ENCODE measurements at regions not wholly inside any gene's neighbourhood (a gene's known extent, or its start where the extent isn't known, plus 50 kb on each side); places are given as distances from the start of the nearest gene placed in this dataset.

- Histone ChIP-seq H2AFZ (ENCODE audit: low read depth, low read length) (no peak overlapping the region), H3K9me3 (replicated peaks; ENCODE audit: control insufficient read depth, insufficient read depth, low read depth, low read length) (no peaks in the 10 kb centered on the region), H3K79me2 (ENCODE audit: control insufficient read depth, insufficient read depth, low read length) (no peaks in the 10 kb centered on the region), H3K4me3 (no peak overlapping the region), H3K9ac (ENCODE audit: insufficient read depth in 1 of 2, low read depth in 2 of 2, low read length in 2 of 2) (no peak overlapping the region), H3K4me1 (replicated peaks in 1 of 2; ENCODE audit: control insufficient read depth in 2 of 2, insufficient read depth in 2 of 2, low read length in 2 of 2) (no peaks in the 10 kb centered on the region), H3K4me2 (ENCODE audit: insufficient read depth, low read length) (no peak overlapping the region), H4K20me1 (replicated peaks; ENCODE audit: control insufficient read depth, insufficient read depth, low read length) (no peaks in the 10 kb centered on the region), H3K27me3 (ENCODE audit: control insufficient read depth in 2 of 2, insufficient read depth in 2 of 2, low read length in 2 of 2) (peaks cover 25 to 37% of the 10 kb centered on the region in 2 experiments), H3K36me3 (ENCODE audit: control insufficient read depth, insufficient read depth, low read length) (no peaks in the 10 kb centered on the region), H3K27ac (ENCODE audit: extremely low read depth, low read depth, low read length) (no peak overlapping the region), H3K9me1 (ENCODE audit: control insufficient read depth, insufficient read depth, low read length) (no peaks in the 10 kb centered on the region)
- POLR2A ChIA-PET: interaction anchor here (0.8 to 2.0 kb wide), 5 partner anchors 10 to 62 kb away, joined by 3 to 6 read pairs (median 4); no protein-coding TSS in a partner anchor
- no TSS peak for BruUV-seq (replicated peaks)
- in situ Hi-C loops (cut with MboI): no loop called here
- WGBS (ENCODE audit: insufficient coverage, low coverage, missing lambda C conversion rate): under 1% methylated on average over 5 of the region's 5 CpGs
- FAIRE-seq: no peak
- CTCF ChIA-PET (ENCODE audit: low intra/inter-chr PET ratio): no interaction called here
- TF ChIP-seq POLR2H (tag; IDR thresholded peaks at IDR 0.05; ENCODE audit: low read depth): no peak
- TF ChIP-seq ZSCAN32 (CRISPR knock-in tag; IDR thresholded peaks at IDR 0.05): no peak
- TF ChIP-seq PYGO2 (tag; IDR thresholded peaks at IDR 0.05): no peak
- TF ChIP-seq SMAD4 (CRISPR knock-in tag; conservative IDR thresholded peaks at IDR 0.05): no peak
- TF ChIP-seq MAFG (tag; conservative IDR thresholded peaks at IDR 0.05): no peak
- no peak for TF ChIP-seq PTTG1 (tag; IDR thresholded peaks at IDR 0.05; ENCODE audit: low read depth)
- no peak for TF ChIP-seq PPARD (CRISPR knock-in tag; IDR thresholded peaks at IDR 0.05)
- no peak for TF ChIP-seq SMAD3 (CRISPR knock-in tag; conservative IDR thresholded peaks at IDR 0.05)
- TF ChIP-seq TCF3 (CRISPR knock-in tag; IDR thresholded peaks at IDR 0.05): no peak
- TF ChIP-seq, protein P1, sequence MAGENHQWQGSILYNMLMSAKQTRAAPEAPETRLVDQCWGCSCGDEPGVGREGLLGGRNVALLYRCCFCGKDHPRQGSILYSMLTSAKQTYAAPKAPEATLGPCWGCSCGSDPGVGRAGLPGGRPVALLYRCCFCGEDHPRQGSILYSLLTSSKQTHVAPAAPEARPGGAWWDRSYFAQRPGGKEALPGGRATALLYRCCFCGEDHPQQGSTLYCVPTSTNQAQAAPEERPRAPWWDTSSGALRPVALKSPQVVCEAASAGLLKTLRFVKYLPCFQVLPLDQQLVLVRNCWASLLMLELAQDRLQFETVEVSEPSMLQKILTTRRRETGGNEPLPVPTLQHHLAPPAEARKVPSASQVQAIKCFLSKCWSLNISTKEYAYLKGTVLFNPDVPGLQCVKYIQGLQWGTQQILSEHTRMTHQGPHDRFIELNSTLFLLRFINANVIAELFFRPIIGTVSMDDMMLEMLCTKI (IDR thresholded peaks at IDR 0.05; ENCODE audit: partially characterized antibody): no peak
- TF ChIP-seq ELF1 (tag; IDR thresholded peaks at IDR 0.05): no peak
- TF ChIP-seq SAP30 (IDR thresholded peaks at IDR 0.05; ENCODE audit: borderline replicate concordance, insufficient read depth, low read depth, low read length, poor library complexity, severe bottlenecking): no peak
- TF ChIP-seq, protein P2, sequence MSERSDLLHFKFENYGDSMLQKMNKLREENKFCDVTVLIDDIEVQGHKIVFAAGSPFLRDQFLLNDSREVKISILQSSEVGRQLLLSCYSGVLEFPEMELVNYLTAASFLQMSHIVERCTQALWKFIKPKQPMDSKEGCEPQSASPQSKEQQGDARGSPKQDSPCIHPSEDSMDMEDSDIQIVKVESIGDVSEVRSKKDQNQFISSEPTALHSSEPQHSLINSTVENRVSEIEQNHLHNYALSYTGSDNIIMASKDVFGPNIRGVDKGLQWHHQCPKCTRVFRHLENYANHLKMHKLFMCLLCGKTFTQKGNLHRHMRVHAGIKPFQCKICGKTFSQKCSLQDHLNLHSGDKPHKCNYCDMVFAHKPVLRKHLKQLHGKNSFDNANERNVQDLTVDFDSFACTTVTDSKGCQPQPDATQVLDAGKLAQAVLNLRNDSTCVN (CRISPR knock-in tag; IDR thresholded peaks at IDR 0.05): no peak
- TF ChIP-seq RFX1 (IDR thresholded peaks at IDR 0.05): no peak
- no peak for TF ChIP-seq NR2C2 (CRISPR knock-in tag; IDR thresholded peaks at IDR 0.05)
- no peak for TF ChIP-seq NR2C2 (tag; IDR thresholded peaks at IDR 0.05)
- no peak for TF ChIP-seq BHLHE40 (IDR thresholded peaks at IDR 0.05; ENCODE audit: low read length)
- no peak for TF ChIP-seq OTX1 (CRISPR knock-in tag; IDR thresholded peaks at IDR 0.05)
- no peak for TF ChIP-seq TAF1 (IDR thresholded peaks at IDR 0.05; ENCODE audit: control insufficient read depth, extremely low read depth, insufficient read depth, low read length, severe bottlenecking)
- ATAC-seq: no peak
- intact Hi-C loops (cut with micrococcal nuclease): no loop called here
- DNase-seq (ENCODE audit: extremely low read depth in 1 of 4, low spot score in 3 of 4): no peak
Measured at GRCh38 chr7:26459540-26460193, 168.0 kb downstream of the SNX10 start.

All from K562 (cell line).